ENCODE measurements at regions not wholly inside any gene's neighbourhood (a gene's known extent, or its start where the extent isn't known, plus 50 kb on each side); places are given as distances from the start of the nearest gene placed in this dataset.

- TF ChIP-seq, protein P1, sequence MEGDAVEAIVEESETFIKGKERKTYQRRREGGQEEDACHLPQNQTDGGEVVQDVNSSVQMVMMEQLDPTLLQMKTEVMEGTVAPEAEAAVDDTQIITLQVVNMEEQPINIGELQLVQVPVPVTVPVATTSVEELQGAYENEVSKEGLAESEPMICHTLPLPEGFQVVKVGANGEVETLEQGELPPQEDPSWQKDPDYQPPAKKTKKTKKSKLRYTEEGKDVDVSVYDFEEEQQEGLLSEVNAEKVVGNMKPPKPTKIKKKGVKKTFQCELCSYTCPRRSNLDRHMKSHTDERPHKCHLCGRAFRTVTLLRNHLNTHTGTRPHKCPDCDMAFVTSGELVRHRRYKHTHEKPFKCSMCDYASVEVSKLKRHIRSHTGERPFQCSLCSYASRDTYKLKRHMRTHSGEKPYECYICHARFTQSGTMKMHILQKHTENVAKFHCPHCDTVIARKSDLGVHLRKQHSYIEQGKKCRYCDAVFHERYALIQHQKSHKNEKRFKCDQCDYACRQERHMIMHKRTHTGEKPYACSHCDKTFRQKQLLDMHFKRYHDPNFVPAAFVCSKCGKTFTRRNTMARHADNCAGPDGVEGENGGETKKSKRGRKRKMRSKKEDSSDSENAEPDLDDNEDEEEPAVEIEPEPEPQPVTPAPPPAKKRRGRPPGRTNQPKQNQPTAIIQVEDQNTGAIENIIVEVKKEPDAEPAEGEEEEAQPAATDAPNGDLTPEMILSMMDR (conservative IDR thresholded peaks at IDR 0.05 in 1 of 2, IDR thresholded peaks at IDR 0.05 in 1 of 2; ENCODE audit: extremely low read depth in 1 of 2, insufficient read depth in 1 of 2, low read depth in 1 of 2, low read length in 2 of 2): no peak
- TF ChIP-seq EZH2 (IDR thresholded peaks at IDR 0.05; ENCODE audit: borderline replicate concordance, low read length): no peak
These were observed 106.0 kb upstream of the MTHFD1L start for GRCh38 chr6:150759483-150759882.

All from mammary epithelial cell (primary cell).